Activated CD4-positive, alpha-beta T cell treated with anti-CD3 and anti-CD28 coated beads, Interleukin-2, amount 50 U/mL, for 4 hours (primary cell): ENCODE measurements at regions not wholly inside any gene's neighbourhood (a gene's known extent, or its start where the extent isn't known, plus 50 kb on each side); places are given as distances from the start of the nearest gene placed in this dataset.
"Not testable (repeated sequence)": the region's sequence is repeated elsewhere in the genome, so short reads cannot be mapped to it uniquely, and the experiment has no call there.

Experiments
- DNase-seq, 2 experiments: peaks; one replicate each; pipeline ENCODE4 v3.0.0-alpha.2; 2020

DNA sequence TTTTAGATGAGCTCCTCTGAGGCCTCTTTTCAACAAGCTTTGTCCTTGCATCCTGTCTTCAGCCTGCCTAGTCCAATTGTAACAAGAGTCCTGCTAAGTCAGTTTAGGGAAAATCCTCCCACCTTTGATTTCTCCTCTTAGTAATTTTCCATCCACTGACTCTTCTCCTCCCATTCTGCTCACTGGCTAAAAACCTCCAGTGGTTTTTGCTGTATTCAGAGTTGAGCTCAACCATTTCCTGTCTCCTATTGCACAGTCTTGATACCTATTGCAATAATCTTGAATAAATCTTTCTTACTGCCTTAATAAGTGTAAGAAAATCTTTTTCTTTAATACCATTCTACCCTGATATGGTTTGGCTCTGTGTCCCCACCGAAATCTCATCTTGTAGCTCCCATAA, 117.8 kb upstream of the ENPP6 start:
- DNase-seq, result no peak

DNA sequence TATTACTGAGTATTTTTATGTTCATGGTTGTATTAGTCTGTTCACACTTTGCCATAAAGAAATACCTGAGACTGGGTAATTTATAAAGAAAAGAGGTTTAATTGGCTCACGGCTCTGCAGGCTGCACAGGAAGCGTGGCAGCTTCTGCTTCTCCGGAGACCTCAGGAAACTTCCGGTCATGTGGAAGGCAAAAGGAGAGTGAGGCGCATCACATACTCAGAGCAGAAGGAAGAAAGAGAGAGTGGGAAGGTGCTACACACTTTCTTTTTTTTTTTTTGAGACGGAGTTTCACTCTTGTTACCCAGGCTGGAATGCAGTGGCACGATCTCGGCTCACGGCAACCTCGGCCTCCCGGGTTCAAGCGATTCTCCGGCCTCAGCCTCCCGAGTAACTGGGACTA, 115.8 kb upstream of the ENPP6 start:
- DNase-seq, result not testable (repeated sequence)

GRCh38 chr4:184331268-184331995, 113.8 kb upstream of the ENPP6 start:
- no peak for DNase-seq

- DNase-seq, result not testable (repeated sequence)
Observed at GRCh38 chr4:184330517-184331094, 112.9 kb upstream of the ENPP6 start.

DNA sequence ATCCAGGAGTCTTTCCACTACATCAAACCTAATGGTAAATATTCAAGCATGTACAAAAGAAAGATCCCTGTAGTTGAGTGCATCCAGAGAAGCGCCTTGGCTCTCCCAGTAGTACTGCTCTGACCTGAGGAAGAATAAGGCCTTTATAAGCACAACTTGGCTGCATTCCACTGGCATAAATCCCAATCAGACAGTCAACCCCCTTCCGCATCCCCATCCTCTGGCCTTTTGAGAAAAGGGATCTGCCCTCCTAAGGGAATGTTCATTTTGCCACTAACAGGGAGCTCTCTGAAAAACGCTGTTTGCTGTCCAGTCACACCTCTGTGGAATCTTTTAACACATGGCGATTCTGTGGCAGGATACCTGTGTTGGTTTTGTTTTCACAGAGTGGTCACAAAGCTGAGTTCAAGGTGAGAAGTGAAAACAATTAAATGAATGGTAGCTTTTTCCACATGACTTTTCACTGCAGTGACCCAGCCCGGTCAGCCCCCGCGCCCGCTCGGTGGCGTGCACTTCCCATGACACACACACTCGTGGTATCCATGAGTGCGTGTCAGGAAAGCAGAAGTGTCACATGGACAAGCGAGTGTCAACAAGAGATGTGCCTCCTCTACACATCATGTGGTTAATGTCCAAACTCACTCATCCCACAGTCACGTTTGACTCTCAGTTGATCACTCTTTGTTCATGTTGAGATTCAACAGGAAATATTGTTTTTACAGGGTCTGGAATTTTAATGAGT, 112.2 kb upstream of the ENPP6 start:
- no peak for DNase-seq

DNA sequence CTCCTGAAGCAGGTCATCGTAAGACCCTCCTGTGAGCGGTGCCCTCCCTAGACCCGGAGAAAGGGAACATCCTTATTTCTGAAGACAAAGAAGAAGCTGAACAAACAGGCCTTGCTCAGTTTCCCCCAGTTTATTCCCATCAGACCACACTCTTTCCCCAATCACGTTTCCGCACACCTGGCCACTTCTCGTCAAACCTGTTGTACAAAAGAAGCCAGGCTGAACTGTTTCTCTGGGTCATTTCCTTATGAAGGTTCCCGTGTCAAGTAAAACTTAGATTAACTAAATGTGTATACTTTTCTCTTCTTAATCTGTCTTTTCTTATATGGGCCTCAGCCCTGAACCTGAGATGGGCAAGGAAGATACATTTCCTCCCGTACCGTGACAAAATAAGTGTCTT, 111.6 kb upstream of the ENPP6 start:
- no peak for DNase-seq

- DNase-seq, result no peak
Observed at GRCh38 chr4:184328022-184328736, 110.5 kb upstream of the ENPP6 start.

- DNase-seq, result no peak
Observed at GRCh38 chr4:184324939-184325477, 107.3 kb upstream of the ENPP6 start.

DNA sequence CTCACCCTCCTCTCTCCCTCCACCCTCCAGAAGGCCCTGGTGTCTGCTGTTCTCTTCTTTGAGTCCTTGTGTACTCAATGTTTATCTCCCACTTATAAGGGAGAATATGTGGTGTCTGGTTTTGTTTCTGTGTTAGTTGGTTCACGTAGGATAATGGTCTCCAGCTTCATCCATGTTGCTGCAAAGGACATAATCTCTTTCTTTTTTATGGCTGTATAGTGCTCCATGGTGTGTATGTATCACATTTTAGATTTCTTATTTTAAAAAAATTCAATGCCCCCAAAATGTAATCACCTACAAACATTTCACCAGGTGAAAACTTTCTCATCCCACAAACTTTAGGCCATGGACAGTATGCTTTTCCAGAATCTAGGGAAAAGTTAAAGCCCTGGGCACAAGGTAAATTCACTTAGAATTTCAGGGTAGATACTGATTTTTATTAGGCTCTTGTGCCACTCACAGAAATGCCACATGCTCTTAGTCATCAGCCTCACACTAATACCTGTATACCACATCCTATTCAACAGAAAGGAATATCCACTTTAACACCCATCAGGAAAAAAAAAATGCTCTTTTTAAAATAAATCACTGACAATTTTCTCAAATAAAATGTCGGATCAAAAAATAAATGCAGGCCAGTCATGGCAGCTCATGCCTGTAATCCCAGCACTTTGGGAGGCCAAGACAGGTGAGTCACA, 104.8 kb upstream of the ENPP6 start:
- no peak for DNase-seq

DNA sequence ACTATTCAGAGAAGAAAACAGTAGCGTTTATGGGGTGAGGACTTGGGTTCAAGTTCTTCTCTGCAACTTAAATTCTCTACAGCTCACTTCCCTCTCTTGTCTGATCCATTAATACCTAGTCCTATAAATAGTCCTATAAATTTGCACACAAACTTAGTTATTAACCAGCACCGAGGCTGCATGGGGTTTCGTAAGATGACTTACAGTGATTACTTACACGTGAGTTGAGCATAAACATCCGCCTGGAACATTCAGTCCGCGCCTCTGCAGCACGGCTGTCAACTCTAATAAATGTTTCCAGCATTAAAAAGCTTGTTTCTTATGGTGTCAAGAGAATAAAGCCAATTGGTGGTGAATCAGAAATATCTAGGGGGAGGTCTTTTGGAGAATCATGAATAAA, 103.0 kb upstream of the ENPP6 start:
- DNase-seq, result no peak

DNA sequence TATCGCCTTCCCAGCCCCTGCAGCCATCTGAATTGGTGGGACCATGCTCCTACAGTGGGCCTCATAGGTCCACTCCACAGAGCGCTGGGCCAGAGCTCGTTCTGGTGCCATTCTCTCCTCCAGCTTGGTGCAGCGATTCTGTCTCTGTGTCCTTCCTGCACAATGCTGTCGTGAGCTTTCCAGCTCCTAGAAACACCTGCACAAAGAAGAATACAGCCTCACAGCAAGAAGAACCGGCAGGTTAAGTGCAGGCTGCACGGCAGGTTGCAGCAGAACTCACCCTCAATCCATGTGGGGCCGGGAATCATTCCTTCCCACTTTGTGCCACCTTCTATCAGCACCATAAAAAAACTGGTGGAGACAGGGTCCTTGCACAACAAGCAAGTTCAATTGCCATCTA, 101.2 kb upstream of the ENPP6 start:
- no peak for DNase-seq

- no peak for DNase-seq
Observed at GRCh38 chr4:184317234-184317918, 99.7 kb upstream of the ENPP6 start.

GRCh38 chr4:184316821-184317220, 99.1 kb upstream of the ENPP6 start:
- no peak for DNase-seq

DNA sequence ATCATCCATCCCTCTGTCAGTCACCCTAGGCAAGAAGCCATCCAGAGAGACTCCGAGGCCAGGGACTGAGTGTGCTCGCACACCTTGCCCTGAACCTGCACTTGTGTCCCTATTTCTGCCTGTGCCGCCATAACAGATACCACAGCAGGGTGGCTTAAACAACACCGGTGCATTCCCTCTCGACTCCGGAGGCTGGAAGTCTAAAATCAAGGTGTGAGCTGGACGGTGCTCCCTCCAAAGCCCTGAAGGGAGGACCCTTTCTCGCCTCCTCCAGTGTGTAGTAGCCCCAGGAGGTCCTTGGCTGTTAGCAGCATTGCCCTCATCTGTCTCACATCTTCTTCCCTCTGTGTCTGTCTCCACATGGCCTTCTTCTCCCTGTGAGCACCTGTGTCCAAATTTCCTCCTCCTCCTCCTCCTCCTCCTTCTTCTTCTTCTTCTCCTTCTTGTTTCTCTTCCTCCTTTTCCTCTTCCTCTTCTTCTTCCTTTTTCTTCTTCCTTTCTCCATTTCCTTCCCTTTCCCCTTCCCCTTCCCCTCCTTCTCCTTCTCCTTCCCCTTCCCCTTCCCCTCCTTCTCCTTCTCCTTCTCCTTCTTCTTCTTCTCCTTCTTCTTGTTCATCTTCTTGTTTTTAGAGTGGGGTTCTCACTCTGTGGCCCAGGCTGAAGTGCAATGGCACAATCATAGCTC, 98.1 kb upstream of the ENPP6 start:
- DNase-seq, result no peak

DNA sequence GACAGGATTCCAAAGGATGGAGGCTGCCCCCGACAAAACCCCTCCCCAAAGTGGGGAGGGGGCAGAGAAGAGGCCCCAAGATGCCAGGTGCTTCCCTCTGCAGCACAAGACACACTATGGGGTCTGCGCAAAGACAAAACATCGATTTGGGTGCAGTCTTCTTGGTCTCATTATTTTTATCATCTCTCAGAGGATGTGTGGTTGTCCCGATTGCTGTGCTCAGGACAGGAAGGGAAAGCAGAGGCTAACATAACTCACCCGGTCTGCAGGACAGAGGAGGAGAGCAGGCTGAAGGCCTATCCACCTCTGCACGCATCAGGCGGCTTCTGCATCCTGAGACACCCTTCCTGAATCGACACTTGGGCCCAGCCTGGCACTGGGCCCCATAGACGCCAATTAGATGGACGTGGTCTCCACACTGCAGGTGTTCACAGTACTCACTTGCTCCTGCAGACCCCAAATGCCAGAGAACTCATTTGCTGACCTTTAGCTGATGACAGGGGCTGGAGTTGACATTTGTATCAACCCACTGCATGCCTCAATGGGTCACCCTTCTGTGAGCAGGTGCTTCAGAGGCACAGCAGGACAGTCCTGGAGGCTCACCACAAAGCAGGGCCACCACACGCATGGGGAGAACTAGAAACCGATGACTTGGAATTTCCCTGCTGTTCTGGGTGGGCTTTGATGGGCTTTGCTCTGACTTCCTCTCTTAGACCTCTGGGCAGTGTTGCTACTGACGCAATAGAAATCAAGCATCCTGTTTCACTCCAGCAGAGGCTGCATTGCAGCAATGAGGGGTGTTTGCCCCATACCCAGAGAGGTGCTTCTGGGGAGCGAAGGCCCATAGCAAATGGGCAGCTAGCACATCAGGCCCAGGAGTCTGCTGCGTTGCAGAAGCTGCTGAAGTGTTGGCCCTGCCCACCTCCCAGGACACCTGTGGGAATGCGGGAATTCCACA, 96.3 kb upstream of the ENPP6 start:
- no peak for DNase-seq

DNA sequence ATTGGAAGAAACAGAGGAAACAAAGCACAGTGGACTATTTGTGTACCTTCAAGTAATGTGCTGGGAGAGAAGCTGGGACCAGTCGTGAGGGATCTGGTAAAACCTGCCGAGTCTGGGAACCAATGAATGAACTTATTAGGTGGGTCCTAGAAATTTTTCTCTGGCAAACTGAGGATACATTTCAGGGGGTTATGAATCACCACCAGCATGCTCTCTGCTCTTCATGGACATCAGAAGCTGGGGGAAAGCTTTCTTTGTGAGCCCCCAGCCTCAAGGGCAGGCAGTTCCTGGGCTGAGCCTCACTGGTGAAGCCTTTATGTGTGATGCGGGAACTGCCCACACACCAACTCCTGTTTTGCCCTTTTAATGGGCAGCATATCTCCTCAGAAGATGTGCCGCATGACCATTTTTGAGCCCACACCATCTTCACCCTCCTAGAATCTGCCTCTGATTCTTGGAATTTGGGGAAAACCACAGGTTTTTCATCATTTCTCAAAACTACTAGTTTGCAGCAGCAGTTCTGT, 95.4 kb upstream of the ENPP6 start:
- DNase-seq, result no peak

DNA sequence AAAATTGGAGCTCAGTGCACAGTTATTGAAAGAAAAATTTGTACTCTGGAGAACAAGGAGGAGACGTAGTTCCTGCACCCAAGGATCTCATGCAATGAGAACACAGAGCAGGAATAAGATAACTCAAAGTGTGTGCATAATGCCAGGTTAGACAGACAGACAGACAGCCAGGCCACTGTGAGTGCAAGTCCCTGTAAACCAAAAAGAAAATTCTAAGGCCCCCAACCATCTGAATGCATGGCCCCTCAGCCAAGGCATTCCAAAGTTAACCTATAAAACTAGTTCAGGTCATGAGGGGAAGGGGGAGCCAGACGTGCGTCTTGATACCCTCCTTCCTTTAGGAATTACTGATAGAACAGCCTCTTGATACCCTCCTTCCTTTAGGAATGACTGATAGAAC, 94.5 kb upstream of the ENPP6 start:
- no peak for DNase-seq

DNA sequence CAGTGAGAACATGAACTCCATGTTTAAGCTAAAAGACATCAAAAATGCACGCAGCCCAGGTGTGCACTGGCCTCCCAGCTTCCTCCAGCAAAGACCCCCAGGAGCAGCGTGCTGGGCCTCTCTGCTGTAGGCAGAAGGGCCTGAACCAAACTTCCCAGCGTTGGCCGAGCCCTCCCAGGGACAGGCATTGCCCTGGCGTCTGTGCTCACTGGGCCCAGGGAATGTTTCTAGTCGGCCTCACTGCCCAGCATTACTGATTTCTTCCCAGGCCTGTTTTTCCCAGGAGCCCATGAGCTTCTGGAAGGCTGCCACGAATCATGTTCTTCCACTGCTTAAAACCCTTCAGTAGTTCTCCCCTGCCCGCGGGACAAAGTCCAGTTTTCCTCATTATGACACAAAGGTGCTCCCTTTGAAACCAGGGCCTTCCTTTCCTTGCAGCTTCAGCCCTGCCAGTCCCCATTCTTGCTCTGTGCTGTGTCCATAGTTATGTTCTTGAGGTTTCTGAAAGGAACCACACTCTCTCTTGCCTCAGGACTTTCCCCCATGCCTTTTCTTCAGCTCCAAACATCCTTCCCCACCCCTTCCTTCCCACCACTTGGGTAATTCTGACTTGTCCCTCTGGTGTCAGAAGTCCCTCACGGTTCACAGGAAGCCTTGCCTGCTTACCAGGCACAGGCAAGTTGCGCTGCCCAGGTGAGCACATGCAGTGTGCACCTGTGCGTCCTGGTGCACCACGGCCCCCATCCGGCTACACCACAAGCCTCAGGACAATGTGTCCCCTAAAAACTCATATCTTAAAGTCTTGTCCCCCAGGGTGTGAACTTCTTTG, 93.4 kb upstream of the ENPP6 start:
- no peak for DNase-seq

DNA sequence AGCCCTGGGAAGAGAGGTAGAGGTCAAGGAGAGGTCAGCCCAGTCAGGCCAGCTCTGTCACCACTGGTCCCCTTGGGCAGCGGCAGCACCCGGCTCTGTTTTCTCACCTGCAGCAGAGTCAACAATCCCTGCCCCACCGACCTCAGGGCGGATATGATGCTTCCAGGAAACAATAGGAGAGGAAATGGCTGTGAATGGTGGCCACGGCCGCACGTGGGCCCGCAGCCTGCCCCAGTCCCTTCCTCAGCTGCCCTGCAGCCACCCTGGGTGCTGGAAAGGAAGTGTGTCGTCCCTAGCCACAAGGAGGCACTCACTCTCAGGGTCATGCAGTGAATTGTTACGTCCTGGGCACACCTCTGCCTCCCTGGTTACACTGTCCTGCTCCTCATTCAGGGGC, 92.5 kb upstream of the ENPP6 start:
- DNase-seq, result peak; percentile 11 to 23
